SK-N-SH treated with all-trans-retinoic acid at 6 μM for 48 hours (cell line): ENCODE measurements at regions not wholly inside any gene's neighbourhood (a gene's known extent, or its start where the extent isn't known, plus 50 kb on each side); places are given as distances from the start of the nearest gene placed in this dataset.

Experiments
- ATAC-seq: fragments of 200-7000 bp; cut with Tn5 transposase; 3 replicates; pipeline ENCODE4 v1.9.1; 2020; ENCODE audit warnings: mild to moderate bottlenecking, moderate library complexity
- ARNTL ChIP-seq: fragments of 450-650 bp; formaldehyde crosslinking; IDR thresholded peaks from 2 replicates; pipeline ENCODE4 v1.5.0; 2020; ENCODE audit warnings: low read depth, mild to moderate bottlenecking, moderate library complexity, borderline replicate concordance
- BACH2 ChIP-seq: fragments of 250-450 bp; sonication (Bioruptor Pico); IDR thresholded peaks from 2 replicates; pipeline ENCODE4 v1.9.0; 2021; ENCODE audit warnings: mild to moderate bottlenecking, borderline replicate concordance
- CSDC2 ChIP-seq: fragments of 250-450 bp; sonication (Bioruptor Pico); IDR thresholded peaks from 2 replicates; pipeline ENCODE4 v1.5.0; 2020; ENCODE audit warnings: mild to moderate bottlenecking, moderate library complexity
- OSR1 ChIP-seq: fragments of 250-450 bp; sonication (Bioruptor Pico); IDR thresholded peaks from 2 replicates; pipeline ENCODE4 v1.8.0; 2022; ENCODE audit warnings: moderate library complexity, mild to moderate bottlenecking, inconsistent platforms
- PPARA ChIP-seq: fragments of 250-450 bp; sonication (Bioruptor Pico); IDR thresholded peaks from 2 replicates; pipeline ENCODE4 v1.5.0; 2020; ENCODE audit warnings: mild to moderate bottlenecking, borderline replicate concordance
- SNAI2 ChIP-seq: fragments of 250-450 bp; sonication (Bioruptor Pico); IDR thresholded peaks from 2 replicates; pipeline ENCODE4 v1.5.0; 2020; ENCODE audit warnings: mild to moderate bottlenecking, moderate library complexity
- TOX ChIP-seq: fragments of 250-450 bp; sonication (Bioruptor Pico); IDR thresholded peaks from 2 replicates; pipeline ENCODE4 v1.8.0; 2021; ENCODE audit warnings: mild to moderate bottlenecking, moderate library complexity, borderline replicate concordance
- ZFP3 ChIP-seq: fragments of 250-450 bp; sonication (Bioruptor Pico); IDR thresholded peaks from 2 replicates; pipeline ENCODE4 v1.5.0; 2020; ENCODE audit warnings: mild to moderate bottlenecking, moderate library complexity
- ZNF565 ChIP-seq: fragments of 450-650 bp; formaldehyde crosslinking; conservative IDR thresholded peaks from 2 replicates; pipeline ENCODE4 v1.5.0; 2020; ENCODE audit warnings: low read depth, mild to moderate bottlenecking, moderate library complexity
- ZNF70 ChIP-seq: fragments of 450-650 bp; formaldehyde crosslinking; IDR thresholded peaks from 2 replicates; pipeline ENCODE4 v1.5.0; 2020; ENCODE audit warnings: mild to moderate bottlenecking, moderate library complexity
- ZNF8 ChIP-seq: fragments of 450-650 bp; formaldehyde crosslinking; IDR thresholded peaks from 2 replicates; pipeline ENCODE4 v1.5.0; 2020; ENCODE audit warnings: mild to moderate bottlenecking, moderate library complexity
- TF ChIP-seq, protein P1 (sequence below): fragments of 250-450 bp; sonication (Bioruptor Pico); IDR thresholded peaks from 2 replicates; pipeline ENCODE4 v1.5.1; 2021; ENCODE audit warnings: mild to moderate bottlenecking, moderate library complexity
- TF ChIP-seq, protein P2 (sequence below): fragments of 250-450 bp; sonication (Bioruptor Pico); IDR thresholded peaks from 2 replicates; pipeline ENCODE4 v1.5.0; 2020; ENCODE audit warnings: mild to moderate bottlenecking, moderate library complexity
- TF ChIP-seq, protein P3 (sequence below): fragments of 250-450 bp; sonication (Bioruptor Pico); IDR thresholded peaks from 2 replicates; pipeline ENCODE4 v1.8.0; 2021; ENCODE audit warnings: low read depth, mild to moderate bottlenecking, moderate library complexity, borderline replicate concordance
- TF ChIP-seq, protein P4 (sequence below): fragments of 250-450 bp; sonication (Bioruptor Pico); IDR thresholded peaks from 2 replicates; pipeline ENCODE4 v1.8.0; 2020; ENCODE audit warnings: mild to moderate bottlenecking, moderate library complexity, borderline replicate concordance

DNA sequence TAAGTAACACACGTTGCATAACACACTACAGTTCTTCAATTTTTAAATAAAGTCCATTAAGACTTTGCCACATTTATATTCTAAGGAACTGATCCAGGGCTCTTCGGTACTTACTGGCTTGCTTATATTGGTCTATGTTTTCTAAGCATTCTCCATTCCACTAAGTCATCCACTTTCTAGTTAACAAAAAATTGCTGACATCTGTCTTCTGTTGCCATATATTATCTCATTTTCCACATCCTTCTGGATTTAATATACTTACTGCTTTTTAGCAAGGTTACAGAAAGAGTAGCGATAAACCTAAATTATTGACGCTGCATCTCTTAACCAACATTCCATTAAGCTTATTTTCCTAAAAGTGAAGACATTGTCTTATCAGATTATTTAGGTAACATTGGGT lies 238.4 kb upstream of the LRIG3 start:
- ATAC-seq, result no peak
- no peak for TF ChIP-seq OSR1
- TF ChIP-seq PPARA (CRISPR knock-in tag), result no peak
- TF ChIP-seq, protein P1, sequence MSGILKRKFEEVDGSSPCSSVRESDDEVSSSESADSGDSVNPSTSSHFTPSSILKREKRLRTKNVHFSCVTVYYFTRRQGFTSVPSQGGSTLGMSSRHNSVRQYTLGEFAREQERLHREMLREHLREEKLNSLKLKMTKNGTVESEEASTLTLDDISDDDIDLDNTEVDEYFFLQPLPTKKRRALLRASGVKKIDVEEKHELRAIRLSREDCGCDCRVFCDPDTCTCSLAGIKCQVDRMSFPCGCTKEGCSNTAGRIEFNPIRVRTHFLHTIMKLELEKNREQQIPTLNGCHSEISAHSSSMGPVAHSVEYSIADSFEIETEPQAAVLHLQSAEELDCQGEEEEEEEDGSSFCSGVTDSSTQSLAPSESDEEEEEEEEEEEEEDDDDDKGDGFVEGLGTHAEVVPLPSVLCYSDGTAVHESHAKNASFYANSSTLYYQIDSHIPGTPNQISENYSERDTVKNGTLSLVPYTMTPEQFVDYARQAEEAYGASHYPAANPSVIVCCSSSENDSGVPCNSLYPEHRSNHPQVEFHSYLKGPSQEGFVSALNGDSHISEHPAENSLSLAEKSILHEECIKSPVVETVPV (CRISPR knock-in tag), result no peak
- TF ChIP-seq, protein P2, sequence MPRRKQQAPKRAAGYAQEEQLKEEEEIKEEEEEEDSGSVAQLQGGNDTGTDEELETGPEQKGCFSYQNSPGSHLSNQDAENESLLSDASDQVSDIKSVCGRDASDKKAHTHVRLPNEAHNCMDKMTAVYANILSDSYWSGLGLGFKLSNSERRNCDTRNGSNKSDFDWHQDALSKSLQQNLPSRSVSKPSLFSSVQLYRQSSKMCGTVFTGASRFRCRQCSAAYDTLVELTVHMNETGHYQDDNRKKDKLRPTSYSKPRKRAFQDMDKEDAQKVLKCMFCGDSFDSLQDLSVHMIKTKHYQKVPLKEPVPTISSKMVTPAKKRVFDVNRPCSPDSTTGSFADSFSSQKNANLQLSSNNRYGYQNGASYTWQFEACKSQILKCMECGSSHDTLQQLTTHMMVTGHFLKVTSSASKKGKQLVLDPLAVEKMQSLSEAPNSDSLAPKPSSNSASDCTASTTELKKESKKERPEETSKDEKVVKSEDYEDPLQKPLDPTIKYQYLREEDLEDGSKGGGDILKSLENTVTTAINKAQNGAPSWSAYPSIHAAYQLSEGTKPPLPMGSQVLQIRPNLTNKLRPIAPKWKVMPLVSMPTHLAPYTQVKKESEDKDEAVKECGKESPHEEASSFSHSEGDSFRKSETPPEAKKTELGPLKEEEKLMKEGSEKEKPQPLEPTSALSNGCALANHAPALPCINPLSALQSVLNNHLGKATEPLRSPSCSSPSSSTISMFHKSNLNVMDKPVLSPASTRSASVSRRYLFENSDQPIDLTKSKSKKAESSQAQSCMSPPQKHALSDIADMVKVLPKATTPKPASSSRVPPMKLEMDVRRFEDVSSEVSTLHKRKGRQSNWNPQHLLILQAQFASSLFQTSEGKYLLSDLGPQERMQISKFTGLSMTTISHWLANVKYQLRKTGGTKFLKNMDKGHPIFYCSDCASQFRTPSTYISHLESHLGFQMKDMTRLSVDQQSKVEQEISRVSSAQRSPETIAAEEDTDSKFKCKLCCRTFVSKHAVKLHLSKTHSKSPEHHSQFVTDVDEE, result no peak
- TF ChIP-seq, protein P3, sequence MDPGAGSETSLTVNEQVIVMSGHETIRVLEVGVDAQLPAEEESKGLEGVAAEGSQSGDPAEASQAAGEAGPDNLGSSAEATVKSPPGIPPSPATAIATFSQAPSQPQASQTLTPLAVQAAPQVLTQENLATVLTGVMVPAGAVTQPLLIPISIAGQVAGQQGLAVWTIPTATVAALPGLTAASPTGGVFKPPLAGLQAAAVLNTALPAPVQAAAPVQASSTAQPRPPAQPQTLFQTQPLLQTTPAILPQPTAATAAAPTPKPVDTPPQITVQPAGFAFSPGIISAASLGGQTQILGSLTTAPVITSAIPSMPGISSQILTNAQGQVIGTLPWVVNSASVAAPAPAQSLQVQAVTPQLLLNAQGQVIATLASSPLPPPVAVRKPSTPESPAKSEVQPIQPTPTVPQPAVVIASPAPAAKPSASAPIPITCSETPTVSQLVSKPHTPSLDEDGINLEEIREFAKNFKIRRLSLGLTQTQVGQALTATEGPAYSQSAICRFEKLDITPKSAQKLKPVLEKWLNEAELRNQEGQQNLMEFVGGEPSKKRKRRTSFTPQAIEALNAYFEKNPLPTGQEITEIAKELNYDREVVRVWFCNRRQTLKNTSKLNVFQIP, result no peak
- no peak for TF ChIP-seq TOX

DNA sequence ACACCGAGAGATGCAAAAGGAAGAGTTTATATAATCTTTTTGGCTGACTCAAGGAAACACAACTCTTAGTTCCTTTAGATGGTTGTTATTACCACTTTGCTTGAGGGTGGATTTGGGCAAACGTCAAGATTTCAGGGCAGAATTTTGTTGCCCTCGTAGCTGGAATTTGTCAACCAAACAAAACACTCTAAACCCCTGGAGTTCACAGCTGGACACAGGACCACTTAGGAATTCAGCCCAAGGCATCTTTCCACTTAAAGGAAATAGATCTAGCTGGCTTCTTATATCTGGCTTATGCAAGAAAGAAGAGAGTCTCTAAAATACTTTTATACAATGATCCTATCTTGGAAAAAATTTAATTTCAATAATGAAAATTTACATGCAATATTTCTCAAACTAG lies 237.8 kb upstream of the LRIG3 start:
- no peak for ATAC-seq
- TF ChIP-seq SNAI2 (CRISPR knock-in tag) (no peak), TOX (no peak), ZNF565 (no peak), ZNF70 (no peak), BACH2 (CRISPR knock-in tag) (no peak), ZFP3 (CRISPR knock-in tag) (no peak), CSDC2 (CRISPR knock-in tag) (no peak), PPARA (CRISPR knock-in tag) (no peak), OSR1 (no peak), ARNTL (CRISPR knock-in tag) (no peak), ZNF8 (no peak)
- TF ChIP-seq, protein P4, sequence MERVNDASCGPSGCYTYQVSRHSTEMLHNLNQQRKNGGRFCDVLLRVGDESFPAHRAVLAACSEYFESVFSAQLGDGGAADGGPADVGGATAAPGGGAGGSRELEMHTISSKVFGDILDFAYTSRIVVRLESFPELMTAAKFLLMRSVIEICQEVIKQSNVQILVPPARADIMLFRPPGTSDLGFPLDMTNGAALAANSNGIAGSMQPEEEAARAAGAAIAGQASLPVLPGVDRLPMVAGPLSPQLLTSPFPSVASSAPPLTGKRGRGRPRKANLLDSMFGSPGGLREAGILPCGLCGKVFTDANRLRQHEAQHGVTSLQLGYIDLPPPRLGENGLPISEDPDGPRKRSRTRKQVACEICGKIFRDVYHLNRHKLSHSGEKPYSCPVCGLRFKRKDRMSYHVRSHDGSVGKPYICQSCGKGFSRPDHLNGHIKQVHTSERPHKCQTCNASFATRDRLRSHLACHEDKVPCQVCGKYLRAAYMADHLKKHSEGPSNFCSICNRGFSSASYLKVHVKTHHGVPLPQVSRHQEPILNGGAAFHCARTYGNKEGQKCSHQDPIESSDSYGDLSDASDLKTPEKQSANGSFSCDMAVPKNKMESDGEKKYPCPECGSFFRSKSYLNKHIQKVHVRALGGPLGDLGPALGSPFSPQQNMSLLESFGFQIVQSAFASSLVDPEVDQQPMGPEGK, result no peak
- TF ChIP-seq, protein P1 (CRISPR knock-in tag), result no peak
- TF ChIP-seq, protein P2, result no peak

DNA sequence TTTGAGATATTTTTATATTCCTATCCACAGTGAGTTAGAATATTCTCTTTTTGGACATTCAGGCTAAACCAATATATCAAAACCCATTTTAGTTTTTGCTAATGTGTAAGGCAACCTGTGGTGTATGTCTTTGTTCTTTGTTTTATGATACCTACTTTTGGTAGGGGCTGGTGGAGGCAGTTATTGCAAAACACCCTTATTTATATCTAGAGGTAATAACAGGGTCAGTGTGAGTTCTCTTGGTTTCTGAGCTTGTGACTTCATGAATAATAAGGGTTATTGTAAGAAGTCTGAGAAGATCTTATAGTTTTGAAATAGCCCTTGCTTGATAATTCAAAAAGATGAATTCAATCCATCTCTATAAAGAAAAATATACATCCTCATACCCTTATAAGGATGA lies 235.1 kb upstream of the LRIG3 start:
- no peak for ATAC-seq
- TF ChIP-seq ARNTL (CRISPR knock-in tag) (no peak), ZNF8 (no peak), CSDC2 (CRISPR knock-in tag) (no peak)
- TF ChIP-seq, protein P4, result no peak
